Right cardiac atrium (tissue), 5 donors: ENCODE measurements at regions not wholly inside any gene's neighbourhood (a gene's known extent, or its start where the extent isn't known, plus 50 kb on each side); places are given as distances from the start of the nearest gene placed in this dataset.

Experiments
- ATAC-seq, 2 donors: fragments of 200-7000 bp; cut with Tn5 transposase; one replicate each; pipeline versions ENCODE4 v1.8.0 to v1.9.1; 2020; ENCODE audit warnings: moderate library complexity in 2 of 2, mild to moderate bottlenecking in 1 of 2
- DNase-seq, 3 donors: peaks; one replicate each; pipeline ENCODE4 v3.0.0-alpha.2; 2020
- H3K27ac ChIP-seq: one replicate; pipeline ENCODE4 v1.5.1; 2013; ENCODE audit warnings: mild to moderate bottlenecking, low read length, control low read depth, moderate library complexity
- H3K27me3 ChIP-seq: one replicate; pipeline ENCODE4 v1.6.1; 2013; ENCODE audit not compliant: control insufficient read depth, insufficient read depth
- H3K4me1 ChIP-seq: one replicate; pipeline ENCODE4 v1.6.1; 2013; ENCODE audit warnings: low read length; ENCODE audit not compliant: control insufficient read depth, insufficient read depth
- H3K4me3 ChIP-seq: one replicate; pipeline ENCODE4 v1.5.1; 2013; ENCODE audit warnings: low read length, control low read depth
- H3K9me3 ChIP-seq: one replicate; pipeline ENCODE4 v1.6.1; 2013; ENCODE audit warnings: low read length; ENCODE audit not compliant: control insufficient read depth
- WGBS: extraction: QIAGEN DNeasy Blood & Tissue Kit; methylation state at CpG from one replicate; pipeline ENCODE4 v1.1.7; 2013; 5-methylcytosine and 5-hydroxymethylcytosine counted together
- intact Hi-C, 4 donors: fragments of 100-400 bp; cut with DNase I; formaldehyde crosslinking; loops; one replicate each; pipeline versions ENCODE4 v1.11.0 to v1.14.0; 2022 to 2023
- donor health status: healthy with polysubstance abuse.
- donor health status: DM: no; HTN: yes; CAD: no.
- donor health status: DM: no; HTN: no; CAD: no.
- donor health status: DM: no; HTN: yes; CAD: no; lungs with severe emphysema.
- donor health status: DM: yes; HTN: yes; CAD: no.

DNA sequence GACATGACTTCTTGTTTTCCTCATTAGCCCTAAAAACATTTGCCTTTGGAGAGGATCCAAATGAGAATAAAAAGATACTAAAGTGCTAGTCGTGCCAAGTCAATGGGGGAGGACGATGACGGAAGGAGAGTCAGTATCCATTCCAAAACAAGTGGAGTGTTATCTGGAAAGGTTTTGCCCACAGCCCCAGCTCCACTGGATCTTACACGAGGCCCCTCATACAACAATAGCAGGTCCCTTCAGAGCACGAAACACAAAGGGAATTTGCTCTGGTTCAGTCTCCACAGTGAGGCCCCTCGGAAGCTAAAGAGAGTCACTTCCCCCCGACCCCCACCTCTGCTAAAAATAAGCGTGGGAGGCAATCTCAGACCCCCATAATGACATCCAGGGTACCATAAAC is 496.9 kb upstream of the ZFHX3 start:
- Histone ChIP-seq H3K27ac (no peak overlapping the region), H3K9me3 (no peaks in the 10 kb centered on the region), H3K4me1 (no peaks in the 10 kb centered on the region), H3K4me3 (no peak overlapping the region), H3K27me3 (no peaks in the 10 kb centered on the region)
- no peak for DNase-seq
- 29% methylated on average over 8 of the region's 8 CpGs for WGBS
- intact Hi-C loops = no loop called here
- no peak for ATAC-seq

GRCh38 chr16:73543970-73544599 is 496.2 kb upstream of the ZFHX3 start:
- no peak for DNase-seq
- no peak for ATAC-seq
- H3K4me1 ChIP-seq = no peaks in the 10 kb centered on the region
- H3K27me3 ChIP-seq = no peaks in the 10 kb centered on the region
- intact Hi-C loops = no loop called here
- H3K27ac ChIP-seq = no peak overlapping the region
- no peaks in the 10 kb centered on the region for H3K9me3 ChIP-seq
- WGBS = 31% methylated on average over 20 of the region's 20 CpGs
- no peak overlapping the region for H3K4me3 ChIP-seq

- H3K27me3 ChIP-seq = no peaks in the 10 kb centered on the region
- 78% methylated on average over 10 of the region's 10 CpGs for WGBS
Observed at GRCh38 chr16:73543331-73543969, 495.5 kb upstream of the ZFHX3 start.

DNA sequence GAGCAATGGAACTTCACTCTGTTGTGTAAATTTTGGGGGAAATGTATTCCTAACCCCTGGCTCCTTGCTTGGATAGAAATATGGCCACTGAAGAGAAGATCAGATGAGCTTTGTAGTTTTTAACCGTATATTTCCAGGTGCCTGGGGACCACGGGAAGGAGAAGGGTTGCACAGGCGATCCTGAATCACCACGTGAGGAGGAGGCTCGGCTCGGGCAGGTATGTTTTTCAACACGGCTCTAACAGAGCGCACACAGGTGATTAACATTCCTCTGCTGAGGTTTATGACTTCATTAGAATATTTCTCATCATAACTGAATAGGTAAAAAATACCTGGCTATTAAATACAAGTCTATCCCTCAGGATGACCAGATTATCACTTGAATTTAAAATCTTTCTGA is 495.0 kb upstream of the ZFHX3 start:
- 86% methylated on average over 8 of the region's 8 CpGs for WGBS
- Histone ChIP-seq H3K4me3 (no peak overlapping the region), H3K27ac (no peak overlapping the region), H3K4me1 (no peaks in the 10 kb centered on the region), H3K9me3 (no peaks in the 10 kb centered on the region), H3K27me3 (no peaks in the 10 kb centered on the region)
- intact Hi-C loops = no loop called here
- no peak for ATAC-seq
- no peak for DNase-seq

More at GRCh38 chr16:73543331-73543969, 495.5 kb upstream of the ZFHX3 start:
- H3K4me3 ChIP-seq = no peak overlapping the region
- H3K9me3 ChIP-seq = no peaks in the 10 kb centered on the region
- H3K4me1 ChIP-seq = no peaks in the 10 kb centered on the region
- intact Hi-C loops = no loop called here
- ATAC-seq (no peak), DNase-seq (no peak)
- H3K27ac ChIP-seq = no peak overlapping the region

DNA sequence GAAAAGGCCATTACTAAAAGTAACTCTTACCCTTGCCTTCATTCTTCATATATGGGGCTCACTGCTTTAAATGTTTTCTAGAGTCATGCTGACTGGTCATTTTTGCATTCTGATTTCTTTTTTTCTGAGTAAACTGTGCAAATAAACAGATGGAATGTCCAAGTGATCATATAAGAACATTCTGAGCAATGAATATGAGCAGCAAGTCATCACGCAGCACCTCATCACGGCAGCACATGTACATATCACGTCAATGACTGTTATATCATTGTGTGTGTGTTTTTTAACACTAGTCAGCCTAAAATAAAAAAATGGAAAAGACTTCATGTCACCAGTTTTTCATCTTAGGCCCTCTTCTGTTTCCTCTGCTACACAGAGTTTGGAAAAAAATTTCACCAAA is 490.0 kb upstream of the ZFHX3 start:
- DNase-seq (no peak), ATAC-seq (no peak)
- intact Hi-C loops = no loop called here
- Histone ChIP-seq H3K4me1 (no peaks in the 10 kb centered on the region), H3K27me3 (no peaks in the 10 kb centered on the region), H3K9me3 (no peaks in the 10 kb centered on the region), H3K27ac (no peak overlapping the region), H3K4me3 (no peak overlapping the region)
- 68% methylated on average over 3 of the region's 3 CpGs for WGBS

- Histone ChIP-seq H3K4me3 (no peak overlapping the region), H3K27ac (no peak overlapping the region), H3K4me1 (no peaks in the 10 kb centered on the region), H3K27me3 (no peaks in the 10 kb centered on the region), H3K9me3 (no peaks in the 10 kb centered on the region)
- WGBS = 87% methylated on average over 3 of the region's 3 CpGs
- no peak for ATAC-seq
- DNase-seq = no peak
- intact Hi-C loops = no loop called here
Observed at GRCh38 chr16:73536931-73537330, 489.0 kb upstream of the ZFHX3 start.

DNA sequence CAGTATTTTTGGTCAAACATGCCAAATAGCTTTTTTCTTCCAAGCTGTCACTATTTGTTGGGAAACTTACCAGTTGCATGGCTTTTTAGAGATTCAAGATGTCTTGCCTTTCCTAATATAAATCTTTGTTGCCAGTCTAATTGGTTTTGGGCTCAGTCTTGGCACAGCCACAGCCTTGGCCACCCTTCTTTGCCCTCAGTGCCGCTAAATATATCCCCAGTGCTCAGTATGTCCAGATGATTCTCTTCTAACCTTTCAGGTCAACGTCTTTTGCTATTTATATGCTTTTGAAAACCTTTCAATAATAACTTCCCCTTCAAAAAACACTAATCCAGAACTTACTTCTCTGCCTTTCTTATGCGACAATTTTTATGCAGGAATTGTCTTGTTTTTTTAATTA is 483.1 kb upstream of the ZFHX3 start:
- intact Hi-C loops = no loop called here
- no peak for ATAC-seq
- 45% methylated on average over 3 of the region's 3 CpGs for WGBS

GRCh38 chr16:73530529-73530928 is 482.6 kb upstream of the ZFHX3 start:
- ATAC-seq = no peak
- WGBS = 62% methylated on average over 1 of the region's 1 CpG
- Histone ChIP-seq H3K27me3 (no peaks in the 10 kb centered on the region), H3K27ac (no peak overlapping the region), H3K9me3 (no peaks in the 10 kb centered on the region), H3K4me1 (no peaks in the 10 kb centered on the region), H3K4me3 (no peak overlapping the region)
- intact Hi-C loops = no loop called here
- no peak for DNase-seq

More for the DNA sequence above, 483.1 kb upstream of the ZFHX3 start:
- Histone ChIP-seq H3K27ac (no peak overlapping the region), H3K9me3 (no peaks in the 10 kb centered on the region), H3K27me3 (no peaks in the 10 kb centered on the region), H3K4me1 (no peaks in the 10 kb centered on the region), H3K4me3 (no peak overlapping the region)
- no peak for DNase-seq

- intact Hi-C loops = no loop called here
Observed at GRCh38 chr16:73529303-73530012, 481.5 kb upstream of the ZFHX3 start.

GRCh38 chr16:73527187-73527586 is 479.3 kb upstream of the ZFHX3 start:
- H3K9me3 ChIP-seq = no peaks in the 10 kb centered on the region
- ATAC-seq = no peak
- WGBS = 78% methylated on average over 4 of the region's 4 CpGs
- no peak overlapping the region for H3K4me3 ChIP-seq
- DNase-seq = no peak
- intact Hi-C loops = no loop called here
- no peaks in the 10 kb centered on the region for H3K4me1 ChIP-seq
- H3K27ac ChIP-seq = no peak overlapping the region
- no peaks in the 10 kb centered on the region for H3K27me3 ChIP-seq

More at GRCh38 chr16:73529303-73530012, 481.5 kb upstream of the ZFHX3 start:
- no peak overlapping the region for H3K4me3 ChIP-seq
- no peaks in the 10 kb centered on the region for H3K4me1 ChIP-seq
- DNase-seq = no peak
- no peaks in the 10 kb centered on the region for H3K9me3 ChIP-seq
- H3K27me3 ChIP-seq = no peaks in the 10 kb centered on the region
- ATAC-seq = no peak
- H3K27ac ChIP-seq = no peak overlapping the region
- 86% methylated on average over 11 of the region's 11 CpGs for WGBS

DNA sequence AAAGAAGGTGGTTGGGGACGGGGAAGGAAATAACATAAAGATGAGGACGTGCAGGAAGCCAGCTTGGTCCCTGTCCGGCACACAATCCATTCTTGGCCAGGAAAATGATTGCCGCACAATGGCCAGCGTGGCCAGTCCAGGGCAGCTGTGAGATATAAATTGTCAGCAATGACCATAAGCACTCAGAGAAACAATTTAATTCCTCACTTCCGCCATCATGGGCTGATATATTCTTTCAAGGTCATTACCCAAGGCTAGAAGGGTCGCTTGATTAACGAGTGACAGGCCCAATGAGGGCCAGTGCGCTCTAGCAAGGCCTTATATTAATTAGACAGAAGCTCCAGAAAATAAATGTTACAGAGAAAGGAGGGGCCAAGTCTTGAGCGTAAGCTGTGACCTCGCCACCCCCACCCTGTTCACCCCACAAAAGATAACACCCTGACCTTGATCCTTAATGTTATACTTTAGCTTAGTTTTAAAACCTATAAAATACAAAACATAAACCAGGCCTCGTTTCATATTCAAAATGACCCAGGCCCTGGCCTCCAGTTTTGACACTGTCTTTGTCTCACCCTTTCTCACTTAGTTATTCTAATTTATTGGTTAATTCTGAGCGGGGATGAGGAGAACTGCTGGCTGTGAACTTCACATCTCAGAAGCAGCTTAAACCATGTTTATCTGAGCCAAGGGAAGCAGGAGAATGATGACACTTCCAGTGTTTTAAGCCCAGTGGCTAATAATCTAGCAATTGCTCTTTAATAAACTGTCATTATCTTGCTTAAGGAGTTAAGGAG is 478.3 kb upstream of the ZFHX3 start:
- Histone ChIP-seq H3K27me3 (no peaks in the 10 kb centered on the region), H3K9me3 (no peaks in the 10 kb centered on the region), H3K27ac (no peak overlapping the region), H3K4me1 (no peaks in the 10 kb centered on the region), H3K4me3 (no peak overlapping the region)
- no peak for DNase-seq
- WGBS = 83% methylated on average over 13 of the region's 13 CpGs
- intact Hi-C loops = no loop called here
- no peak for ATAC-seq
